Superior temporal gyrus (tissue), 1 donor: ENCODE measurements at regions not wholly inside any gene's neighbourhood (a gene's known extent, or its start where the extent isn't known, plus 50 kb on each side); places are given as distances from the start of the nearest gene placed in this dataset.

Source experiments
- DNase-seq: peaks from one replicate; pipeline ENCODE4 v3.0.0-alpha.2; 2016; ENCODE audit errors: extremely low spot score

GRCh38 chr16:86401126-86401525 is 109.2 kb upstream of the FOXF1 start:
- no peak for DNase-seq

- DNase-seq, result no peak
Measured at GRCh38 chr16:86403085-86403484, 107.2 kb upstream of the FOXF1 start.

- DNase-seq, result no peak
Measured at GRCh38 chr16:86403541-86404163, 106.7 kb upstream of the FOXF1 start.

GRCh38 chr16:86404678-86405077 is 105.6 kb upstream of the FOXF1 start:
- DNase-seq, result no peak

- no peak for DNase-seq
Measured at GRCh38 chr16:86405319-86405718, 105.0 kb upstream of the FOXF1 start.

GRCh38 chr16:86406056-86406455 is 104.3 kb upstream of the FOXF1 start:
- no peak for DNase-seq

GRCh38 chr16:86408685-86409084 is 101.6 kb upstream of the FOXF1 start:
- DNase-seq, result no peak

- DNase-seq, result no peak
Measured at GRCh38 chr16:86410081-86410480, 100.2 kb upstream of the FOXF1 start.

GRCh38 chr16:86410529-86410928 is 99.8 kb upstream of the FOXF1 start:
- DNase-seq, result no peak

GRCh38 chr16:86411897-86412296 is 98.4 kb upstream of the FOXF1 start:
- DNase-seq, result no peak

- DNase-seq, result no peak
Measured at GRCh38 chr16:86414991-86415740, 95.2 kb upstream of the FOXF1 start.

- no peak for DNase-seq
Measured at GRCh38 chr16:86418981-86419380, 91.3 kb upstream of the FOXF1 start.

GRCh38 chr16:86419518-86419917 is 90.8 kb upstream of the FOXF1 start:
- no peak for DNase-seq

- no peak for DNase-seq
Measured at GRCh38 chr16:86421995-86422394, 88.3 kb upstream of the FOXF1 start.

- DNase-seq, result no peak
Measured at GRCh38 chr16:86424398-86424797, 85.9 kb upstream of the FOXF1 start.

GRCh38 chr16:86424985-86425384 is 85.3 kb upstream of the FOXF1 start:
- no peak for DNase-seq

- no peak for DNase-seq
Measured at GRCh38 chr16:86426063-86426642, 84.2 kb upstream of the FOXF1 start.

GRCh38 chr16:86427433-86427851 is 82.9 kb upstream of the FOXF1 start:
- no peak for DNase-seq

GRCh38 chr16:86428729-86429517 is 81.4 kb upstream of the FOXF1 start:
- no peak for DNase-seq

- no peak for DNase-seq
Measured at GRCh38 chr16:86429663-86430062, 80.7 kb upstream of the FOXF1 start.

- no peak for DNase-seq
Measured at GRCh38 chr16:86430814-86431213, 79.5 kb upstream of the FOXF1 start.

- no peak for DNase-seq
Measured at GRCh38 chr16:86431540-86431939, 78.8 kb upstream of the FOXF1 start.
